Neural progenitor cell (in vitro differentiated cells): ENCODE measurements at regions not wholly inside any gene's neighbourhood (a gene's known extent, or its start where the extent isn't known, plus 50 kb on each side); places are given as distances from the start of the nearest gene placed in this dataset.

Experiments
- DNase-seq: peaks from one replicate; pipeline ENCODE4 v3.0.0-alpha.2; 2016; ENCODE audit warnings: low spot score
- H2AFZ ChIP-seq: fragments of 200-600 bp; sonication (generic); replicated peaks from 2 replicates; pipeline ENCODE4 v1.6.1; 2016; ENCODE audit warnings: antibody characterized with exemption
- H3F3A ChIP-seq: fragments of 200-600 bp; sonication (generic); 2 replicates; pipeline ENCODE4 v1.6.1; 2016; ENCODE audit warnings: antibody characterized with exemption, low read depth
- H3K27ac ChIP-seq: fragments of 200-600 bp; sonication (generic); 2 replicates; pipeline ENCODE4 v1.5.1; 2016; ENCODE audit warnings: mild to moderate bottlenecking
- H3K27me3 ChIP-seq: fragments of 200-600 bp; sonication (generic); 2 replicates; pipeline ENCODE4 v1.6.1; 2016; ENCODE audit warnings: mild to moderate bottlenecking, moderate library complexity
- H3K36me3 ChIP-seq: fragments of 200-600 bp; sonication (generic); 2 replicates; pipeline ENCODE4 v1.5.1; 2016
- H3K4me1 ChIP-seq: fragments of 200-600 bp; sonication (generic); 2 replicates; pipeline ENCODE4 v1.6.1; 2016; ENCODE audit warnings: mixed run types
- H3K4me2 ChIP-seq: fragments of 200-600 bp; sonication (generic); 2 replicates; pipeline ENCODE4 v1.6.1; 2016
- H3K4me3 ChIP-seq: fragments of 200-600 bp; sonication (generic); 2 replicates; pipeline ENCODE4 v1.5.1; 2016
- H3K79me2 ChIP-seq: fragments of 200-600 bp; sonication (generic); 2 replicates; pipeline ENCODE4 v1.6.1; 2016; ENCODE audit warnings: low read depth
- H3K9ac ChIP-seq: fragments of 200-600 bp; sonication (generic); 2 replicates; pipeline ENCODE4 v1.6.1; 2016
- H3K9me3 ChIP-seq: fragments of 200-600 bp; sonication (generic); 2 replicates; pipeline ENCODE4 v1.5.1; 2016; ENCODE audit warnings: low read depth
- H4K20me1 ChIP-seq: fragments of 200-600 bp; sonication (generic); 2 replicates; pipeline ENCODE4 v1.6.1; 2016; ENCODE audit warnings: low read depth
- H3K27ac Mint-ChIP-seq: 3 replicates; pipeline ENCODE4 v1.8.0; 2021; ENCODE audit warnings: mixed read lengths
- H3K27me3 Mint-ChIP-seq: 2 replicates; pipeline ENCODE4 v1.8.0; 2022; ENCODE audit warnings: low read depth, mild to moderate bottlenecking, inconsistent platforms, moderate library complexity, mixed read lengths; ENCODE audit not compliant: insufficient read depth
- H3K36me3 Mint-ChIP-seq: 3 replicates; pipeline ENCODE4 v1.8.0; 2021; ENCODE audit warnings: mixed read lengths
- H3K4me1 Mint-ChIP-seq: 3 replicates; pipeline ENCODE4 v1.8.0; 2021; ENCODE audit warnings: mixed read lengths
- H3K4me3 Mint-ChIP-seq: 3 replicates; pipeline ENCODE4 v1.8.0; 2021; ENCODE audit warnings: mild to moderate bottlenecking, moderate library complexity, mixed read lengths
- H3K9me3 Mint-ChIP-seq: 3 replicates; pipeline ENCODE4 v1.8.0; 2020; ENCODE audit warnings: mixed read lengths
- CTCF ChIP-seq: fragments of 200-600 bp; sonication (generic); IDR thresholded peaks from 2 replicates; pipeline ENCODE4 v1.5.1; 2017; ENCODE audit warnings: antibody characterized with exemption, mild to moderate bottlenecking
- EZH2 ChIP-seq: fragments of 200-600 bp; sonication (generic); IDR thresholded peaks from 2 replicates; pipeline ENCODE4 v1.6.1; 2017; ENCODE audit warnings: antibody characterized with exemption, mild to moderate bottlenecking, moderate library complexity
- EZH2phosphoT487 ChIP-seq: fragments of 200-600 bp; sonication (generic); IDR thresholded peaks from 2 replicates; pipeline ENCODE4 v1.6.1; 2017; ENCODE audit warnings: antibody characterized with exemption

- no peak for DNase-seq
- Histone ChIP-seq H3K9me3 (no peaks in the 10 kb centered on the region), H4K20me1 (no peaks in the 10 kb centered on the region), H3K27me3 (no peaks in the 10 kb centered on the region), H3K4me1 (no peaks in the 10 kb centered on the region), H3K79me2 (no peaks in the 10 kb centered on the region), H3K9ac (no peak overlapping the region), H3K36me3 (no peaks in the 10 kb centered on the region), H2AFZ (no peak overlapping the region), H3K4me2 (no peak overlapping the region), H3F3A (no peaks in the 10 kb centered on the region), H3K27ac (no peak overlapping the region), H3K4me3 (no peak overlapping the region)
- H3K4me3 Mint-ChIP-seq: no peak overlapping the region
- H3K9me3 Mint-ChIP-seq: no peaks in the 10 kb centered on the region
- H3K36me3 Mint-ChIP-seq: no peaks in the 10 kb centered on the region
- no peaks in the 10 kb centered on the region for H3K4me1 Mint-ChIP-seq
- H3K27ac Mint-ChIP-seq: no peak overlapping the region
- TF ChIP-seq CTCF (no peak), EZH2phosphoT487 (no peak), EZH2 (no peak)
- no peaks in the 10 kb centered on the region for H3K27me3 Mint-ChIP-seq
Measured at GRCh38 chr11:26162291-26162690, 169.6 kb upstream of the ANO3 start.

GRCh38 chr11:26186389-26186788 lies 145.5 kb upstream of the ANO3 start:
- H3K79me2 ChIP-seq: no peaks in the 10 kb centered on the region
- H3K4me3 Mint-ChIP-seq: no peak overlapping the region

GRCh38 chr11:26187639-26188038 lies 144.3 kb upstream of the ANO3 start:
- H3F3A ChIP-seq: no peaks in the 10 kb centered on the region
- no peak overlapping the region for H3K4me2 ChIP-seq
- H3K36me3 ChIP-seq: no peaks in the 10 kb centered on the region
- Mint-ChIP-seq H3K36me3 (no peaks in the 10 kb centered on the region), H3K27ac (no peak overlapping the region), H3K4me1 (no peaks in the 10 kb centered on the region), H3K9me3 (no peaks in the 10 kb centered on the region), H3K27me3 (no peaks in the 10 kb centered on the region), H3K4me3 (no peak overlapping the region)
- TF ChIP-seq EZH2phosphoT487 (no peak), EZH2 (no peak), CTCF (no peak)
- no peak overlapping the region for H3K9ac ChIP-seq
- no peak overlapping the region for H3K27ac ChIP-seq
- no peak for DNase-seq
- H2AFZ ChIP-seq: no peak overlapping the region
- H3K4me3 ChIP-seq: no peak overlapping the region
- H3K79me2 ChIP-seq: no peaks in the 10 kb centered on the region
- H3K27me3 ChIP-seq: no peaks in the 10 kb centered on the region
- no peaks in the 10 kb centered on the region for H3K9me3 ChIP-seq
- no peaks in the 10 kb centered on the region for H4K20me1 ChIP-seq
- H3K4me1 ChIP-seq: no peaks in the 10 kb centered on the region

More at GRCh38 chr11:26186389-26186788, 145.5 kb upstream of the ANO3 start:
- Mint-ChIP-seq H3K36me3 (no peaks in the 10 kb centered on the region), H3K4me1 (no peaks in the 10 kb centered on the region), H3K9me3 (no peaks in the 10 kb centered on the region), H3K27ac (no peak overlapping the region), H3K27me3 (no peaks in the 10 kb centered on the region)
- H2AFZ ChIP-seq: no peak overlapping the region
- H3K9me3 ChIP-seq: no peaks in the 10 kb centered on the region
- H3K4me1 ChIP-seq: no peaks in the 10 kb centered on the region
- DNase-seq: no peak
- no peaks in the 10 kb centered on the region for H4K20me1 ChIP-seq
- H3K4me3 ChIP-seq: no peak overlapping the region
- no peak overlapping the region for H3K27ac ChIP-seq
- H3K36me3 ChIP-seq: no peaks in the 10 kb centered on the region
- H3K4me2 ChIP-seq: no peak overlapping the region
- no peaks in the 10 kb centered on the region for H3F3A ChIP-seq
- H3K9ac ChIP-seq: no peak overlapping the region
- H3K27me3 ChIP-seq: no peaks in the 10 kb centered on the region
- TF ChIP-seq EZH2: no peak
- TF ChIP-seq EZH2phosphoT487: no peak
- TF ChIP-seq CTCF: no peak

- no peaks in the 10 kb centered on the region for H3K79me2 ChIP-seq
- no peak overlapping the region for H2AFZ ChIP-seq
- H3K27me3 Mint-ChIP-seq: no peaks in the 10 kb centered on the region
- no peaks in the 10 kb centered on the region for H4K20me1 ChIP-seq
- no peak overlapping the region for H3K9ac ChIP-seq
- H3K27me3 ChIP-seq: no peaks in the 10 kb centered on the region
- TF ChIP-seq CTCF (no peak), EZH2phosphoT487 (no peak), EZH2 (no peak)
- no peaks in the 10 kb centered on the region for H3K36me3 Mint-ChIP-seq
- H3K4me1 Mint-ChIP-seq: no peaks in the 10 kb centered on the region
- no peaks in the 10 kb centered on the region for H3K9me3 Mint-ChIP-seq
- H3K4me1 ChIP-seq: no peaks in the 10 kb centered on the region
- H3K4me3 Mint-ChIP-seq: no peak overlapping the region
- no peak overlapping the region for H3K4me2 ChIP-seq
- no peak for DNase-seq
- H3K27ac Mint-ChIP-seq: no peak overlapping the region
- H3K27ac ChIP-seq: no peak overlapping the region
- H3K9me3 ChIP-seq: no peaks in the 10 kb centered on the region
- H3K36me3 ChIP-seq: no peaks in the 10 kb centered on the region
- H3K4me3 ChIP-seq: no peak overlapping the region
- no peaks in the 10 kb centered on the region for H3F3A ChIP-seq
Measured at GRCh38 chr11:26188554-26188953, 143.4 kb upstream of the ANO3 start.
